Islet precursor cell (in vitro differentiated cells): ENCODE measurements at regions not wholly inside any gene's neighbourhood (a gene's known extent, or its start where the extent isn't known, plus 50 kb on each side); places are given as distances from the start of the nearest gene placed in this dataset.
A peak's percentile ranks its signal among the peaks of the same experiment; 100 is the strongest.
"Not testable (repeated sequence)": the region's sequence is repeated elsewhere in the genome, so short reads cannot be mapped to it uniquely, and the experiment has no call there.

ENCODE experiments used
- DNase-seq: peaks from one replicate; pipeline ENCODE4 v3.0.0-alpha.2; 2018

DNA sequence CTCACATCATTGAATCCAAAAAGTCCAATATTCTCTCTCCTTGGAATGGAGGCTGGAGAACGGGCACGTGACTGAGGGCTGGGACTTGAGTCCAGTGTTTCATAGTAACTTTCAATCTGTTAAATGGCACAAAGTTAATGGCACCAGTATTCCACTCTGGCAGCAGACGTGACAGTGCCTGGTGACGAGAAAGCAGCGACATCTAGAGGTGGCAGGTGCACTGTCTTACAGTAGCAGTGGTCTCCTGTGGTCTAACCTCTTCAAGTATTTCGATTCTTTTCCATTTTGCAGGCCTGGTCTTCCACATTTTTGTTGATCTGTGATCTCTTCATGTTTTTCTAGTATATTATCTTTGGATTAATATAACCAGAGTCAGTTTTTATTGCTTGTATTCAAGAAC is 107.1 kb downstream of the OXSM start:
- DNase-seq: peak; percentile 71

DNA sequence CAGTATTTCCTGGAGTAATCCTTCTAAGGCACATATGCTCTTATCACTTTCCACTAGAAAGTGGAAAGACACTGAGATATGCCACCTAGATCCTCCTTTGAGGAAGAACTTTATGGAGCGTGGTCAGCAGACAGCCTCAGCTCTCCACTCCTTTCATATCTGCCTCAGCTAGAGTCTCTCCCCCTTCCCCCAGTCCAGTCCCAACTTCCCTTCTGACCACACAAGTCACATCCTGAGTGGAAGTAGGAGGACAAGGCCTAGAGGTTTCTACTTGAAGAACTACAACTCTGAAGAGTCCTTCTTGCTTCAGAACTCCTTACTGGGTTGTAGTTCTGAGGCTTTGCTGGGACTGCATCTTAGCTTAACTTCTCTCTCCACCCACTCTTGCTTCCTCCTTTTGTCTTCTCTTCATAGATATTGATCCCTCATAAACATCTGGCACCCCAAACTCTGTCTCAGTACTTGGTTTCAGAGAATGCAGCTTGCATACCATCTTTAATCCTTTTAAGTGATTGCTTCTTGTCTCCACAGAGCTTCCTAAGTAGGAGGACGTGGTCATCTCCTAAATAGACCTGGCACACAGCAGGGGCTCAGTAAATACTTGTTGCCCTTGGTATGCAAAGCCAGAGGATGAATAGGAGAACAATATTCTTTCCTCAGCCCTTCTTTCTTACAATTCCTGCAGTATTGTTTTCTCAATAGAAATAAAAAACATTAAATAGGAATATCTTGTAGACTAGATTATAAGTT is 109.6 kb downstream of the OXSM start:
- DNase-seq: no peak

DNA sequence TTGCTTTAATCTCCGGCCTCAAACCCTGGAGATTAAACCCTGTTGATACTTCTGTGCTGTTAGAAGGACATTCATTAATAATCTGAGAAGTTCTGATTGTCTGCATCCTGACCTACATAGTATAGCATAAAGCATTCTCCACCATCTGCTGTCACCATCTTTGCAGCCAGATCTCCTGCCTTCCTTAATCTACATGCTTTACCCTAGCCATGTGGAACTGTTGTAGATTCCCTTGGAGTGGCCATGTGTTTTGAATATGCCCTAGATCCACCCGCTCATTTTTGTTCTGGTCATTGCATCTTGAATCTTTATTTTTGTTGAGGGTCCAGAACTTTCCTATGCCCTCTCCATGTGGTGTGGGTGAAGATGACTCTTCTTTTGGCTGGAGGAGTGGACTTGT is 110.3 kb downstream of the OXSM start:
- no peak for DNase-seq

DNA sequence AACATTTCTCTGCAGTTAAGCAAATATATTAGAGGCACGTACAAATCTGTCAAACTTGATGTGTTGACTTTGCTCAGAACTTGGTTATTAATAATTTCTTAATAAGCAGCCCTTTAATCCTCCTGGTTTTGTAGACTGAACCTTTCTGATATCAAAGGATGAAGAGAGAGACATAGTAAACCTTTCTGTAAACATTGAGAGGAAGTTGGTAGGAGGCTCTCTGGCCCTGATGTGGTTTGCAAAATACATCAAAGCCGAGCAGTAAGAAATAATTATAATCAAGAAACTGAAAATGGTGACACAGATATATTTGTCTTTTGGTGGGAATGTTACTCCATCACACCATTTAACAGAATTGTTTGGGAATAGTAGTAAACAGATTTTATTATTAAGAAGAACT is 111.9 kb downstream of the OXSM start:
- DNase-seq: no peak

DNA sequence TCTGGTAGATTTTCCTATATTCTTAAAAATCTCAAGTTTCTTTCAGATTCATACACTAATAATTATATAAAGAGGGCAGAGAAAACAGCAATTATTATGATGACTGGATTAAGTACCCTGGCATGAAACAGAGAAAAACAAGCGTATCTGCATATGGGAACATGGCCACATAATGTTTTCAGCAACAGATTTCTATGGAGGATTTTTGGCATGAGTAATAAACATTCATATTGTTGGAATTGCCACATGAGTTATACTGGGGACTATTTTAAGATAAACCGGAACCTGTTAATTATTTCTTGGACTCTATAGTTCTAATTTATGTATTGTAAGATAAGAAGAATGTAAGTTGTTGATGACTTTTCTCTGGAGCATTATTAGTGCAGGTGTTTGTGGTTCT is 112.7 kb downstream of the OXSM start:
- no peak for DNase-seq

DNA sequence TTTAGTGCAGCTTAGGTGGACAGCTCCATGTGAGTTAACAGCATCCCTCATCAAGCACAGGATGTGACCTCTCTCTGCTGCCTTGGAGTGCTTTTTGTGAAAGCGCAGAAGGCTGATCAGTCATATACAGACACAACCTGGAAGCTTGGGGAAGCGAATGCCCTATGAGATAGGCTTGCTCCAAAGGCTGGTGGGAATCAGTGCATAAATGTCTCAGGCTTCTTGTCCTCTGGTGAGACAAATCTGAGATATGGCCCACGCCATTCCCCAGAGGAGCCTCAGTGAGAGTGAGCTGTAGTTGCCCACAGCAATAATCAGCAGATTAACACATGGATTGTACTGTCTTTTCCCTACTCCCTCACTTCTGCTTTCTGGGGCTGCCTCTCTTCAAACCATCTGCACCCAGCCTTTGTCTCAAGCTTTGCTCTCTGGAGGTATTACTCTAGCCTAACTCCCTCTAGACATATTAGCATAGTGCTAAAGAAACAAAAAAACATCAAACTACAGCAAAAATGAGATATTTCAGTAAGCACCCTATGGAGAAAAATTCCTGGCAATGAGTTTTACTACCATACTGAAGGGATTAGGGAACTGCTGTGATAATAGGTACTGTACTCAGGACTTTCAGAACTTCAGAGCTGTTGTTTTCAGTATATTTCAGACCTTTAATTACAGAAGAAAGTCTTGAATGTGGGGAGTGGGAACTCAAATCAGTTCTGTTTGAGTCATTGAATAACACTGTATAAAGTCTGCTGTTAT is 113.7 kb downstream of the OXSM start:
- no peak for DNase-seq

DNA sequence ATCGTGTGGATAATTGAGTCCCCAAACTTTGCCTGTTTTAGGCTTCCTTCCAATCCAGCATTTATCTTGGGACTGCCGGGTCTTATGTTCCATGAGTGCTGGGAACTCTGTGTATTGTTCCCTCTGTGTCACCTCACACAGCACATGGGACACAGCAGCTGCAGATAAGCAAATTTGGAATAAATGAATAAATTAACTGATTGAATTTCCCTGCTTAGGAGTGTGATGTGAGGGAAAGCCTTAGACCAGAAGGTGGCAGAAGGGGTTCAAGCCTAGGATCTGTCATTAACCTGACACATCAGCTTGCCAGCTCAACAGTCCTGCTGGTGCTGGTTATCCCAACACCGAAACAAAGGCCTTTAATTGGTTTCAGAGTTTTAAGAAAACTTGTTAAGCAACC is 114.3 kb downstream of the OXSM start:
- DNase-seq: no peak

DNA sequence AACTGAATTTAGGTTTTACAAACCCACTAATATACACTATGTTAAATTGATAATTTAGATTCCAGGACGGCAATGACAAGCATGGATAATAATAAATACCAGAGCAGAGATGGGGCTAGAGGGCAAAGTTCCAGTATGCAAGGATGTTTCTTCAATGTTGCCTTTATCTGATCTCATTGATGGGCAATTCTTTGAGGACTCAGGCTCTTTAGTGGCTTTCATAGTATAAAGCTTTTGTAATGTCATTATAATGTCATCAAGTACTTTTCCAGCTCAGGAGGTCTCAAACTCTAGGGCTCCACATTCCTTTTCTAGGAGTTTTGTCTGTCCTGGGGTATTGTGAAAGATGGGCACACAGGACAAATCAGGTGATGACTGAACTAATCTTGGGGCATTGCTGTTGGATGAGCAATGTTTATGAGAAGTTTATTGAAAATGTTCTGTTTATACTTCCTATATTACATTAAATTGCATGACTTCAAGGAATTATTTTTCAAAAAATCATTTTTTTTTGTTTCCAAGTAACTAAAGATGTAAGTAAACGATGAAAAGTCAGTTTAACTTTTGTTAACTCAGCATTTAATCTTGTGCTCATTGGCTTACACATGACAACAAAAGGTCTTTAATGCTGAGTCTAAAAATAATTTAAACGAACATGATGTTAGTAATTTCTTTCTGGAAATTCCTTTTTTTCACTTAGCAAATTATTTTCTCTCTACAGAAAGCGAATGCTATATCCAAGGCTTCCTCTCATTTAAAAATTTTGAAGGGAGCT is 116.4 kb downstream of the OXSM start:
- no peak for DNase-seq

DNA sequence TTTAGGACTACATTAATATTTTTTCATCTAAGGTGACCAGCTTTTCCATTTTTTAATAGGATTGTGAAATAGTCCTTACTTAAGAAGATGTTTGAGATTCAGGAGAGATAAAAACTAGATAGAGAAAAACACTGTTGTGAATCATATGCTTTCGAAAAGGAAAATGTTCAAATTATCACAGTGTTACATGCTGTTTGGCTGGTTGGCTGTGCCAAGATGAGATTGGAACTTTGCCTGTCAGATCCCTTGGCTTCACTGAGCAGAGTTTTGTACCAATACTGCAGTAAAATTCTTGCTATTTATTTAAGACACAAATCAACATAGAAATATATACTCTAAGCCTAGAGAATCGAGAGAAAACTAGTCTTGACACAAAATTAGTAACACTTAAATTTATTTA is 117.2 kb downstream of the OXSM start:
- no peak for DNase-seq

DNA sequence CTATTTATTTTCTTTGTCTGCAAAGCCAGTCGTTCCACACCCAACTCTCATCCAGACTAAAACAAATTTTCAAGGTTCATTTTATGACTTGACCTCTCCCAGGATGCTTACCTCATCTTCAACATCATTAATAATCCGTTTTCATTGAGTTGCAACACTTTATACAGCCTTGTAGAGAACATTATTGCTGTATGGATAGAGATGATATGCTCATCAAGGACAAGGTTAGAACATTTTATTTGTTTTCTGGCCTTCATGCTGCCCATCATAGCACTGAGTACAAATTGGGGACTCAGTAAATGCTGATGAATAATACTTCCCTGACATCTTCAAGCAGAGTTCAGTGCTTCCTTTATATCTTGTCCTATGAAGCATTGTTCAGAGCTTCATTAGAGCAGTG is 120.2 kb downstream of the OXSM start:
- DNase-seq: no peak

DNA sequence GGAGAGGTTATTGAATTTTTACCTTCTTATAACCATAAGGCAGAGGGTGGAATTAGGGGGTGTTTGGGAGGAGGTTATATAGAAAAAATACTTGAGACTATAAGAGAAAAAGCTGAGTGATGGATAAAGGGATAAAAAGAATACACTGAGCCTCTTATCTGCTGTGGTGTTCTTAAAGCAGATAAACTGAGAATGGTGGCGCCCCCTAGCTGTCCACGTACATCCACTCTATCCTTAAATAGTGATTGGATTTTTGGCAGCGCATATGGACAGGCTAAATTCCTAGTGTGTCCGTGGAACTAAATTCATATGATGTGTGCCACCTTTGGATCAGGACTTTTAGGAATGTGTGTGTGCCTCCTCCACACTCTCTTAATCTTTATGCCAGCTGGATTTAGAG is 121.1 kb downstream of the OXSM start:
- DNase-seq: no peak

DNA sequence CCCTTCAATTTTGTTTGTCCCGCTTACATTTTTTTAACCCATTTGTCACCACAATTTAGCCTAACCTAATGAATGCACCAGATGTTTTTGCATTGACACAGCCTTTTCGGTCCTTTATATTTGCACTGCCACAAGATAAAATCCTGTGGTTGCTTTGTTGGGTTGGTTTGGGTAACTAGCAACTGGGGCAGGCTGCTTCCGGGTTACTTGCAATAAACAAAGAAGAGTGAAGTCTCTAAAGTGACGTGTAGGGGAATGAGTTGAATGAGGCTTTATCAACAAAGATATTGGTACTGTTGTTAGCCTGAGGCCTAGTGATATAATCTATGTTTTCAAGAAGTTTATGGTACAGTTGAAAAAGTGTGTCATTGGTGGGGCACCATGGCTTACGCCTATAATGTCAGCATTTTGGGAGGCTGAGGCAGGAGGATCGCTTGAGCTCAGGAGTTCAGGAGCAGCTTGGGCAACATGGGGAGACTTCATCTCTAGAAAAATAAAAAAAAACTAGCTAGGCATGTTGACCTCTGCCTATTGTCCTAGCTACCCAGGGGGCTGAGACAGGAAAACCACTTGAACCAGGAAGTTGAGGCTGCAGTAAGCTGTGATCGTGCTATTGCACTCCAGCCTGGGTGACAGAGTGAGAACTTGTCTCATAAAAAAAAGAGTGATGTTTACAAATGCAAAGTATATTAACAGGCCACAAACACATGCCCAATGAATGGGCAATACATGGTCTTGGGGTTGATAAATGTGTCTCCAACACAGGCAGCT is 121.8 kb downstream of the OXSM start:
- no peak for DNase-seq

DNA sequence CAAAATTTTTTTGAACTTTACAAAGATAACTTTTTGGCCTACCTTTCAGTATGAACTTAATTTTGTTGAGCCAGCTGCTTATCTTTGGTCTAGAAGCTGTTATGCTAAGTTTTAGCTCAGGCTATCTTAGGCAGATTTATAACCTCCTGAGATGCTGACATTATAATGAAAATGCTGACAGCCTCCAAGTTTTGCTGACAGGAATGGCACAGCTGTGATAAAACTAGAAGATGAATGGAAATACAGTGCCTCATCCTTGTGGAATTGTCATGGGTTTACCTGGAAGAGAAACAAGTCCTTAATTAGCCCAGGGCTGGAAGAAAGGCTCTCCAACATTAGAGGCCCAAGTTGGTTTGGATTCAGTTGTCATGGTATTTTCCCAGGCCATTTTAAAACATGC is 123.3 kb downstream of the OXSM start:
- no peak for DNase-seq

DNA sequence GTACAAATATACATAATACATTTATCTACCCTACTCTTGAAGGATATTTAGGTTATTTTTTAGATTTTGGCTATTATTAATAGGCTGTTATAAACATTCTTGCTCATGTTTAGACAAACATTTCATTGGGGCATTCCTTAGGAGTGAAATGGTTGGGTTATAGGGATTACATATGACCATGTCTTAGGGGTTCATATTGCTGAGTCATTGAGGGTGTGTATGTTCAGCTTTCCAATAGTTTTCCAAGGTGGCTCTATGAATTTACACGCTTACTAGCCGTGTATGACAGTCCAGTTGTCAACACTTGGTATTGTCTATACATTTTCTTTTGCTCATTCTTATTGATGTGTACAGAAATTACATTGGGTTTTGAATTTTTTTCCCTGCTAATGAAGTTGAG is 125.8 kb downstream of the OXSM start:
- no peak for DNase-seq

DNA sequence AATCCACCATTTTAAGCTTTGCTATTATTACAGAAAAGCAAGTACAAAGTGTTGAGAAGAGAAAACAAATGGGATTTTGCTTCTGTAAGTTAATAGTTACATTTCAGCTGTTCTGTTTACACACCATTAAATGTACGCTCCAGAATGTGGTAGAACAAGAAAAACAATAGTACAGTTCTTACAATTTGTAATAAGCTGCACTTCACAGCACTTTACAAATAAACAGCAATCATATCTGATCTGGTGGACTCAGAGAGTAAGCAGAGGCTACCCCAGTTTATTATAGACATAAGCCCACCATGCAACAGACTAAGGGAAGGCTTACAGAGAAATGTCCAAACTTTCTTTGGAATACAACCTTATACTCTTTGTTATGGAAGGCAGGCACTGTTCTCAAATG is 126.4 kb downstream of the OXSM start:
- no peak for DNase-seq

DNA sequence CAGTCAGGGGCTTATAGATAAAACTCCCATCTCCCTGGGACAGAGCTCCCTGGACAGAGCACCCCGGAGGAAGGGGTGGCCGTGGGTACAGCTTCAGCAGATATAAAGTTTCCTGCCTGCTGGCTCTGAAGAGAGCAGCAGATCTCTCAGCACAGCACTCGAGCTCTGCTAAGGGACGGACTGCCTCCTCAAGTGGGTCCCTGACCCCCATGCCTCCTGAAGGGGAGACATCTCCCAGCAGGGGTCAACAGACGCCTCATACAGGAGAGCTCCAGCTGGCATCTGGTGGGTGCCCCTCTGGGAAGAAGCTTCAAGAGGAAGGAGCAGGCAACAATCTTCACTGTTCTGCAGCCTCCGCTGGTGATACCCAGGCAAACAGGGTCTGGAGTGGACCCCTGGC is 142.1 kb downstream of the OXSM start:
- DNase-seq: not testable (repeated sequence)

DNA sequence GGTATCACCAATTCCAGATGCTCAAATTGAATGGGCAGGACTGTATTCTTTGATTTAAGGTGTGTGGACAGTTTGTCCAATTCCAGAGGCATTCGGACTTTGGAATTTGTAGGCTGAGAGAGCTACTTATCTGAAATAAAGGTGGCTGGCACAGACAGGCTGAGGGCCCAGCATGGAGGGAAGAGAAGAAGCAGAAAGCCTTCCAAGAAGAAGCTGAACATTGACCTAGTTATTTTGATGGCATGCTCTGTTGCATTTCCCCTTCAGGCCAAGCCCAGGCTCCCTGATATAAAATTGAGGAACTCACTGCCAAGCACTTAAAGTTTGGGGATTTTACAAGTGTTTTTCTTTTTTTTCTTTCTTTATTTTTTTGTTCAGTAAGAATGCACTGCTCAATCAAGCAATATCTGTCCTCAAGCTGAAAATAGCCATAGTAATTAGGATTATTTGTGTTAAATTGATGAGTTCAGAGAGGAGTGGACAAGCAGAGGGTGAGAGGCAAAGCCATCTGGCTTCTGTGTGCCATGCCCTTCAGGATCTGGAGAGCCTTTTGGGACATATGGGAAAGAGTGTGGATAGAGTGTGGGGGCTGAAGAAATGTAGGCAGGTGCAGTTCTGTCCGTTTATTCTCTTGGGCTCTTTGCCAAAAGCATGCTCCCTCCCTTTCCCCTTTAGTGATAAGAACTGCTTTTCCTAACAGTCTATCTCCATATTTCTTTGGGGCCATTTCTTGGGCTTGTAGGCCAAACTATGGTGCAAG is 148.9 kb downstream of the OXSM start:
- DNase-seq: no peak

DNA sequence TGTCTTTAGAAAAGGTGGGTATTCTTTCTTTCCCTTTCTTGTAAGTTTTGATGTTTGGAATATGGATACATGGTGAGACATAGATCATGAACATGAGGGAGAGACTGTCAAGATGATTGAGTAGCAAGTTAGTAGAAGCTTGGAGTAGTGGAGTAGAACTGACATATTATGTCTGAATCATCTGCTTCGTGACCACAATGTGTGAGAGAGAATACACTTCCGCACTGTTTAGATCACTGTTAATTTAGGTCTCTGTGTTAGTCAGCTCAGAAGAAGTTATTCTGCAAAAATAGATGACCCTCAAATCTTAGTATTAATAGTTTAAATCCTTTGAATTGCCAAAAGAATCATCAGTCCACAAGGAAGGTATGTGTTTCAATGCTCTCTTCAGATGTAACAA is 151.0 kb downstream of the OXSM start:
- no peak for DNase-seq

DNA sequence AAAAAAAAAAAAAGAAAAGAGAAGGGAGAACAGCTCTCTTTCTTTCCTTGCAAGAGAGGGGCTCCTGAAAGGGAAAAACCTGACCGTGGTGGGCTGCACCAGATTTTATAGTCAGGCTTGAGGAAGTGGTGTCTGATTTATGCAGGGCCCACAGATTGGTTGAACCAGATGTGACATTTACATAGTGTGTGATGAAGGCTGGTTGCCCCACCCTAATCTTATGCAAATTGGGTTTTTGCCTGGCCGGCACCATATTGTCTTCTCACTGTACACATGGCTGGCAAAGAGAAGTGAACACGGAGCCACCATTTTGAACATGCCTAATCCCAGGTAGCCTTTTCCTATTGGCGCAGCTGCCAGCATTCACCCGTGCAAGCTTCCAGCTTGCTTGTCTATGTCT is 154.4 kb downstream of the OXSM start:
- DNase-seq: no peak

DNA sequence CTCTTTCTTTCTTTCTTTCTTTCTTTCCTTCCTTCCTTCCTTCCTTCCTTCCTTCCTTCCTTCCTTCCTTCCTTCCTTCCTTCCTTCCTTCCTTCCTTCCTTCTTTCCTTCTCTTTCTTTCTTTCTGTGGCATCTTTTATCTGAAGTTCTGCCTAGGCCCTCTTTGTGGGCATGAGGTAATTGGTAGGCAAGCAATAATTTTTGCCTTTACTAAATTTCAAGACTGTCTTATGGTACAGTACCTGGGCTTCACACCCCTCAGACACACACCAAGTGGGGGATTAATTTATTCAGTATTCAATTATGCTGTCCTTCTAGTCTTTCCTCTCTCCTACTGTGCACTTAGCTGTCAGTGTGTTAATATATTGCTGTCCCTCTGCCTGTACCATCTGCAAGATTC is 155.5 kb downstream of the OXSM start:
- DNase-seq: no peak

DNA sequence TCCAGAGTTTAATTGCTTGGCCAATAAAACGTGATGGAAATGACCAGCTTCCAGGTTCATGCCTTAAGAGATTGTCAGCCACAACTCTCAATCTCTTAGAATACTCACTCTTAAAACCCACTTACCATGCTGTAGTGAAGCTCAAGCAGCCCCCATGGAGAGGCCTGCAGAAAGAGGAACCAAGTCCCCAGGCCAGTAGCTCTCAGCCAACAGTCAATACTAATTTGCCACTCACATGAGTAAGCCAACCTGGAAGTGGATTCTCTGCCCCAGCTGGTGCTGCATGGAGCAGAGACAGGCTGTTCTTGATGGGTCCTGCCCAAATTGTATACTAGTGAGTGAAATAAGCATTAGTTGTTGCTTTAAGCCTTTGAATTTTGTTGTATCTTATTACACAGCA is 155.9 kb downstream of the OXSM start:
- DNase-seq: no peak

DNA sequence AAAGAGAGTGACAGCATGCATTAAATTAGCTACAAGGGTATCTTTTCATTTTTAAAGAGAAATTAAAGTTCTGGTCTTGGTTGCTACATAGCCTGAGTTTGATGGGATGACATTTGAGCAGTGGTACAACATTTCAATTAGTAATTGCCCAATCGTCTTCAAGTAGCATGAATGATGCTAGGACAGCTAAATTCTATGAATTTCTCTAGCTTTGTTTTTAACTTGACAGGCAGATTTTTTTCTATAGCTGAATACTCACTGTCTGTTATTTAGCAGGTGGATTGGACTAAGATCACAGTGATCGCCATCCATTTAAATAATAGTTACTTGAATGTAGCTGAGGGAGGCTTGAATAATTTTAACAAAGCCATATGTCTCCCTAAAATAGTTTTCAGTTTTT is 162.2 kb downstream of the OXSM start:
- DNase-seq: no peak
